Dermis blood vessel endothelial cell (primary cell): ENCODE measurements at regions not wholly inside any gene's neighbourhood (a gene's known extent, or its start where the extent isn't known, plus 50 kb on each side); places are given as distances from the start of the nearest gene placed in this dataset.

Experiments
- DNase-seq: peaks from one replicate; pipeline ENCODE4 v3.0.0; 2010

GRCh38 chr9:86795047-86795442 is 152.3 kb downstream of the GAS1 start:
- DNase-seq: no peak

GRCh38 chr9:86794391-86795046 is 152.8 kb downstream of the GAS1 start:
- DNase-seq: no peak

- DNase-seq: no peak
These were observed 155.2 kb downstream of the GAS1 start for GRCh38 chr9:86792136-86792535.

GRCh38 chr9:86790805-86791204 is 156.5 kb downstream of the GAS1 start:
- DNase-seq: no peak

- DNase-seq: no peak
These were observed 158.8 kb downstream of the GAS1 start for GRCh38 chr9:86788456-86788855.

GRCh38 chr9:86783884-86784283 is 163.4 kb downstream of the GAS1 start:
- DNase-seq: no peak

- DNase-seq: no peak
These were observed 164.5 kb downstream of the GAS1 start for GRCh38 chr9:86782831-86783230.

- DNase-seq: no peak
These were observed 168.5 kb downstream of the GAS1 start for GRCh38 chr9:86778761-86779160.

- DNase-seq: no peak
These were observed 171.6 kb downstream of the GAS1 start for GRCh38 chr9:86775718-86776117.

GRCh38 chr9:86774116-86774515 is 173.2 kb downstream of the GAS1 start:
- DNase-seq: no peak

GRCh38 chr9:86773422-86773945 is 173.8 kb downstream of the GAS1 start:
- DNase-seq: no peak

- DNase-seq: no peak
These were observed 174.7 kb downstream of the GAS1 start for GRCh38 chr9:86772635-86772993.

- no peak for DNase-seq
These were observed 175.2 kb downstream of the GAS1 start for GRCh38 chr9:86771941-86772634.

- no peak for DNase-seq
These were observed 175.9 kb downstream of the GAS1 start for GRCh38 chr9:86771420-86771819.

GRCh38 chr9:86768709-86769108 is 178.6 kb downstream of the GAS1 start:
- DNase-seq: no peak

- DNase-seq: no peak
These were observed 179.3 kb downstream of the GAS1 start for GRCh38 chr9:86768020-86768419.

GRCh38 chr9:86767373-86767772 is 179.9 kb downstream of the GAS1 start:
- no peak for DNase-seq

GRCh38 chr9:86766912-86767311 is 180.4 kb downstream of the GAS1 start:
- DNase-seq: no peak

- no peak for DNase-seq
These were observed 180.8 kb downstream of the GAS1 start for GRCh38 chr9:86766511-86766910.

- DNase-seq: no peak
These were observed 181.4 kb downstream of the GAS1 start for GRCh38 chr9:86765746-86766430.

GRCh38 chr9:86764671-86765343 is 182.5 kb downstream of the GAS1 start:
- no peak for DNase-seq

- DNase-seq: no peak
These were observed 183.1 kb downstream of the GAS1 start for GRCh38 chr9:86764221-86764624.

GRCh38 chr9:86763791-86764190 is 183.5 kb downstream of the GAS1 start:
- no peak for DNase-seq
